Thoracic aorta (tissue), 2 donors: ENCODE measurements at regions not wholly inside any gene's neighbourhood (a gene's known extent, or its start where the extent isn't known, plus 50 kb on each side); places are given as distances from the start of the nearest gene placed in this dataset.

Experiments used
- ATAC-seq: fragments of 150-250 bp; one replicate; pipeline ENCODE4 v1.8.0; 2017; ENCODE audit warnings: low read depth; ENCODE audit not compliant: insufficient number of reproducible peaks, low FRiP score
- DNase-seq: peaks from one replicate; pipeline ENCODE4 v3.0.0-alpha.2; 2020; ENCODE audit warnings: low spot score
- H3K27ac ChIP-seq, 2 donors: fragments of 200-600 bp; sonication (generic); 1 replicate in 1 of 2; 2 replicates in 1 of 2; pipeline ENCODE4 v1.5.1; 2016; ENCODE audit warnings: mild to moderate bottlenecking in 2 of 2, moderate library complexity in 2 of 2
- H3K27me3 ChIP-seq: fragments of 200-600 bp; sonication (generic); replicated peaks from 2 replicates; pipeline ENCODE4 v1.6.0; 2016; ENCODE audit warnings: mild to moderate bottlenecking; ENCODE audit not compliant: insufficient read depth
- H3K36me3 ChIP-seq: fragments of 200-600 bp; sonication (generic); one replicate; pipeline ENCODE4 v1.5.1; 2016
- H3K4me1 ChIP-seq, 2 donors: fragments of 200-600 bp; sonication (generic); 1 replicate in 1 of 2; 2 replicates in 1 of 2; pipeline versions ENCODE4 v1.5.1 to v1.6.0; 2016; ENCODE audit warnings: low read depth in 2 of 2, mild to moderate bottlenecking in 1 of 2; ENCODE audit not compliant: control insufficient read depth in 1 of 2
- H3K4me3 ChIP-seq: fragments of 200-600 bp; sonication (generic); 2 replicates; pipeline ENCODE4 v1.5.1; 2016; ENCODE audit warnings: mild to moderate bottlenecking
- H3K9me3 ChIP-seq: fragments of 200-600 bp; sonication (generic); 2 replicates; pipeline ENCODE4 v1.5.1; 2016
- TF ChIP-seq, protein P1 (sequence below): fragments of 200-600 bp; sonication (generic); IDR thresholded peaks from one replicate; pipeline ENCODE4 v1.5.1; 2019; ENCODE audit warnings: antibody characterized with exemption

GRCh38 chr21:17352996-17353655 is 159.7 kb upstream of the CXADR start:
- no peak overlapping the region for H3K4me3 ChIP-seq
- no peaks in the 10 kb centered on the region for H3K27me3 ChIP-seq
- TF ChIP-seq, protein P1, sequence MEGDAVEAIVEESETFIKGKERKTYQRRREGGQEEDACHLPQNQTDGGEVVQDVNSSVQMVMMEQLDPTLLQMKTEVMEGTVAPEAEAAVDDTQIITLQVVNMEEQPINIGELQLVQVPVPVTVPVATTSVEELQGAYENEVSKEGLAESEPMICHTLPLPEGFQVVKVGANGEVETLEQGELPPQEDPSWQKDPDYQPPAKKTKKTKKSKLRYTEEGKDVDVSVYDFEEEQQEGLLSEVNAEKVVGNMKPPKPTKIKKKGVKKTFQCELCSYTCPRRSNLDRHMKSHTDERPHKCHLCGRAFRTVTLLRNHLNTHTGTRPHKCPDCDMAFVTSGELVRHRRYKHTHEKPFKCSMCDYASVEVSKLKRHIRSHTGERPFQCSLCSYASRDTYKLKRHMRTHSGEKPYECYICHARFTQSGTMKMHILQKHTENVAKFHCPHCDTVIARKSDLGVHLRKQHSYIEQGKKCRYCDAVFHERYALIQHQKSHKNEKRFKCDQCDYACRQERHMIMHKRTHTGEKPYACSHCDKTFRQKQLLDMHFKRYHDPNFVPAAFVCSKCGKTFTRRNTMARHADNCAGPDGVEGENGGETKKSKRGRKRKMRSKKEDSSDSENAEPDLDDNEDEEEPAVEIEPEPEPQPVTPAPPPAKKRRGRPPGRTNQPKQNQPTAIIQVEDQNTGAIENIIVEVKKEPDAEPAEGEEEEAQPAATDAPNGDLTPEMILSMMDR = no peak
- no peak overlapping the region for H3K27ac ChIP-seq
- DNase-seq (no peak), ATAC-seq (no peak)
- no peaks in the 10 kb centered on the region for H3K4me1 ChIP-seq
- no peaks in the 10 kb centered on the region for H3K9me3 ChIP-seq
- H3K36me3 ChIP-seq = no peaks in the 10 kb centered on the region

DNA sequence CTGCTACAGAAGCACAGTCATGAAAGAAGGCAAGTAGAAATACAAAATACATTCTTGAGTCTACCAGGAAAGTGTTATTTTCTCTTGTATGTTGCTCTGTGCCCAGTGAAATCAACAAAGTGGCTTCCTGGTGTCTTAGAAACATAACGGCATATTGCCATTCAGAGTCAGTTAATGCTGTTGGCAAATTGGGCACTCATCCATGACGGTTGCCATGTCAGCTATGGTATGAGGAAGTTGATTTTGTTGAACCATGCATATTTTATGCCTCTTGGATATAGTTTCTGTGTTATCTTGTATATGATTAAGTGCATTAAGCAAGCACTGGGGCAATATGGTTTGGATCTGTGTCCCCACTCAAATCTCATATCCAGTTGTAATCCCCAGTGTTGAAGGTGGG is 153.1 kb upstream of the CXADR start:
- H3K27me3 ChIP-seq = no peaks in the 10 kb centered on the region
- TF ChIP-seq, protein P1 = no peak
- DNase-seq = no peak

GRCh38 chr21:17368748-17369363 is 144.0 kb upstream of the CXADR start:
- Histone ChIP-seq H3K27me3 (no peaks in the 10 kb centered on the region), H3K4me3 (no peak overlapping the region), H3K9me3 (no peaks in the 10 kb centered on the region), H3K27ac (no peak overlapping the region), H3K4me1 (no peaks in the 10 kb centered on the region), H3K36me3 (no peaks in the 10 kb centered on the region)
- no peak for ATAC-seq
- TF ChIP-seq, protein P1 = no peak
- DNase-seq = no peak

More for the DNA sequence above, 153.1 kb upstream of the CXADR start:
- no peak for ATAC-seq
- H3K4me3 ChIP-seq = no peak overlapping the region
- H3K36me3 ChIP-seq = no peaks in the 10 kb centered on the region
- no peaks in the 10 kb centered on the region for H3K4me1 ChIP-seq
- H3K27ac ChIP-seq = no peak overlapping the region
- H3K9me3 ChIP-seq = no peaks in the 10 kb centered on the region

GRCh38 chr21:17370263-17370662 is 142.6 kb upstream of the CXADR start:
- TF ChIP-seq, protein P1 = no peak
- no peaks in the 10 kb centered on the region for H3K36me3 ChIP-seq
- no peaks in the 10 kb centered on the region for H3K9me3 ChIP-seq
- DNase-seq (no peak), ATAC-seq (no peak)
- no peak overlapping the region for H3K4me3 ChIP-seq
- H3K27ac ChIP-seq = no peak overlapping the region
- H3K27me3 ChIP-seq = no peaks in the 10 kb centered on the region
- H3K4me1 ChIP-seq = no peaks in the 10 kb centered on the region

GRCh38 chr21:17370916-17371315 is 141.9 kb upstream of the CXADR start:
- DNase-seq (no peak), ATAC-seq (no peak)
- Histone ChIP-seq H3K27me3 (no peaks in the 10 kb centered on the region), H3K36me3 (no peaks in the 10 kb centered on the region), H3K9me3 (no peaks in the 10 kb centered on the region), H3K27ac (no peak overlapping the region), H3K4me1 (no peaks in the 10 kb centered on the region), H3K4me3 (no peak overlapping the region)
- TF ChIP-seq, protein P1 = no peak
